Calu3 (cell line): ENCODE measurements at regions not wholly inside any gene's neighbourhood (a gene's known extent, or its start where the extent isn't known, plus 50 kb on each side); places are given as distances from the start of the nearest gene placed in this dataset.

Experiments
- BruUV-seq: library from RNA; stranded (reverse); fragments of 400-500 nt; replicated peaks from 2 replicates; lab custom pipeline; 2021; lab: Mats Ljungman, UMichigan
- CTCF ChIA-PET: fragments of 300-600 bp; sonication (Branson Sonifier 250); formaldehyde crosslinking; loops from one replicate; lab custom pipeline; 2022; ENCODE audit warnings: antibody characterized with exemption; lab: Charles Lee
- DNase-seq: peaks from one replicate; pipeline ENCODE4 v3.0.0; 2022
- H3K27ac Mint-ChIP-seq: one replicate; pipeline ENCODE4 v1.8.0; 2022; ENCODE audit warnings: mixed read lengths; ENCODE audit not compliant: unreplicated experiment
- H3K27me3 Mint-ChIP-seq: one replicate; pipeline ENCODE4 v1.8.0; 2022; ENCODE audit warnings: mixed read lengths; ENCODE audit not compliant: unreplicated experiment
- H3K36me3 Mint-ChIP-seq: one replicate; pipeline ENCODE4 v1.8.0; 2022; ENCODE audit warnings: mild to moderate bottlenecking, moderate library complexity, mixed read lengths; ENCODE audit not compliant: insufficient read depth, unreplicated experiment
- H3K4me1 Mint-ChIP-seq: one replicate; pipeline ENCODE4 v1.8.0; 2022; ENCODE audit warnings: mild to moderate bottlenecking, low read depth, mixed read lengths; ENCODE audit not compliant: unreplicated experiment
- H3K4me3 Mint-ChIP-seq: one replicate; pipeline ENCODE4 v1.8.0; 2022; ENCODE audit warnings: mild to moderate bottlenecking, low read depth, moderate library complexity, mixed read lengths; ENCODE audit not compliant: unreplicated experiment
- H3K9me3 Mint-ChIP-seq: one replicate; pipeline ENCODE4 v1.8.0; 2022; ENCODE audit warnings: low read depth, mixed read lengths; ENCODE audit not compliant: unreplicated experiment
- CTCF ChIP-seq: fragments of 200-600 bp; IDR thresholded peaks from one replicate; pipeline ENCODE4 v1.8.0; 2022; ENCODE audit warnings: antibody characterized with exemption; ENCODE audit not compliant: unreplicated experiment
- intact Hi-C: fragments of 100-400 bp; cut with micrococcal nuclease; formaldehyde crosslinking; loops from one replicate; pipeline ENCODE4 v1.10.0; 2022; ENCODE audit not compliant: unreplicated experiment

GRCh38 chr6:82567621-82568020, 204.0 kb downstream of the TPBG start:
- no peak for TF ChIP-seq CTCF
- Mint-ChIP-seq H3K36me3 (no peaks in the 10 kb centered on the region), H3K9me3 (no peaks in the 10 kb centered on the region), H3K4me3 (no peak overlapping the region), H3K27ac (no peak overlapping the region), H3K4me1 (peaks cover 10% of the 10 kb centered on the region), H3K27me3 (no peaks in the 10 kb centered on the region)
- no peak for DNase-seq
- BruUV-seq, result no TSS peak
- intact Hi-C loops, result no loop called here
- CTCF ChIA-PET, result interaction anchor here (0.8 kb wide), 1 partner anchor 480 kb away, joined by 3 read pairs; no protein-coding TSS in a partner anchor

GRCh38 chr6:82568290-82568993, 204.8 kb downstream of the TPBG start:
- no TSS peak for BruUV-seq
- TF ChIP-seq CTCF, result no peak
- no peak overlapping the region for H3K27ac Mint-ChIP-seq
- intact Hi-C loops, result no loop called here
- H3K4me3 Mint-ChIP-seq, result no peak overlapping the region
- no peaks in the 10 kb centered on the region for H3K27me3 Mint-ChIP-seq
- H3K36me3 Mint-ChIP-seq, result no peaks in the 10 kb centered on the region
- H3K4me1 Mint-ChIP-seq, result peaks cover 10% of the 10 kb centered on the region
- H3K9me3 Mint-ChIP-seq, result no peaks in the 10 kb centered on the region
- CTCF ChIA-PET, result no interaction called here
- DNase-seq, result no peak

- Mint-ChIP-seq H3K36me3 (no peaks in the 10 kb centered on the region), H3K9me3 (no peaks in the 10 kb centered on the region)
- BruUV-seq, result no TSS peak
These were observed 205.4 kb downstream of the TPBG start for GRCh38 chr6:82569022-82569421.

GRCh38 chr6:82570083-82570482, 206.5 kb downstream of the TPBG start:
- H3K4me1 Mint-ChIP-seq, result peaks cover 10% of the 10 kb centered on the region
- no peaks in the 10 kb centered on the region for H3K27me3 Mint-ChIP-seq
- H3K27ac Mint-ChIP-seq, result no peak overlapping the region
- DNase-seq, result no peak
- CTCF ChIA-PET, result no interaction called here
- TF ChIP-seq CTCF, result no peak
- no TSS peak for BruUV-seq
- H3K9me3 Mint-ChIP-seq, result no peaks in the 10 kb centered on the region
- H3K4me3 Mint-ChIP-seq, result no peak overlapping the region
- intact Hi-C loops, result no loop called here
- H3K36me3 Mint-ChIP-seq, result no peaks in the 10 kb centered on the region

More at GRCh38 chr6:82569022-82569421, 205.4 kb downstream of the TPBG start:
- intact Hi-C loops, result no loop called here
- CTCF ChIA-PET, result interaction anchor here (0.5 kb wide), 1 partner anchor 1142 kb away, joined by 3 read pairs; no protein-coding TSS in a partner anchor
- Mint-ChIP-seq H3K27me3 (no peaks in the 10 kb centered on the region), H3K27ac (no peak overlapping the region), H3K4me3 (no peak overlapping the region), H3K4me1 (peaks cover 10% of the 10 kb centered on the region)
- no peak for DNase-seq
- no peak for TF ChIP-seq CTCF
